H1 (cell line): ENCODE measurements at regions not wholly inside any gene's neighbourhood (a gene's known extent, or its start where the extent isn't known, plus 50 kb on each side); places are given as distances from the start of the nearest gene placed in this dataset.

Experiments
- ATF2 ChIP-seq: IDR thresholded peaks from 2 replicates; pipeline ENCODE4 v1.6.1; 2012; ENCODE audit warnings: low read length, inconsistent platforms

- no peak for TF ChIP-seq ATF2
Observed at GRCh38 chr1:82972841-82973553, 1025.9 kb downstream of the TTLL7 start (continued).
